GM12865 (cell line): ENCODE measurements at regions not wholly inside any gene's neighbourhood (a gene's known extent, or its start where the extent isn't known, plus 50 kb on each side); places are given as distances from the start of the nearest gene placed in this dataset.

ENCODE experiments used
- DNase-seq: peaks from one replicate; pipeline ENCODE4 v3.0.0; 2010; ENCODE audit warnings: low read depth
- H3K4me3 ChIP-seq: 2 replicates; pipeline ENCODE4 v1.5.1; 2011; ENCODE audit warnings: mild to moderate bottlenecking, low read depth, low read length, control low read depth
- TF ChIP-seq, protein P1 (sequence below): IDR thresholded peaks from 2 replicates; pipeline ENCODE4 v1.5.1; 2011; ENCODE audit warnings: low read length, control low read depth, low read depth, inconsistent platforms; ENCODE audit not compliant: insufficient read depth; ENCODE audit errors: missing control alignments

GRCh38 chr9:80242022-80242421, 670.3 kb downstream of the TLE4 start:
- no peak overlapping the region for H3K4me3 ChIP-seq
- TF ChIP-seq, protein P1, sequence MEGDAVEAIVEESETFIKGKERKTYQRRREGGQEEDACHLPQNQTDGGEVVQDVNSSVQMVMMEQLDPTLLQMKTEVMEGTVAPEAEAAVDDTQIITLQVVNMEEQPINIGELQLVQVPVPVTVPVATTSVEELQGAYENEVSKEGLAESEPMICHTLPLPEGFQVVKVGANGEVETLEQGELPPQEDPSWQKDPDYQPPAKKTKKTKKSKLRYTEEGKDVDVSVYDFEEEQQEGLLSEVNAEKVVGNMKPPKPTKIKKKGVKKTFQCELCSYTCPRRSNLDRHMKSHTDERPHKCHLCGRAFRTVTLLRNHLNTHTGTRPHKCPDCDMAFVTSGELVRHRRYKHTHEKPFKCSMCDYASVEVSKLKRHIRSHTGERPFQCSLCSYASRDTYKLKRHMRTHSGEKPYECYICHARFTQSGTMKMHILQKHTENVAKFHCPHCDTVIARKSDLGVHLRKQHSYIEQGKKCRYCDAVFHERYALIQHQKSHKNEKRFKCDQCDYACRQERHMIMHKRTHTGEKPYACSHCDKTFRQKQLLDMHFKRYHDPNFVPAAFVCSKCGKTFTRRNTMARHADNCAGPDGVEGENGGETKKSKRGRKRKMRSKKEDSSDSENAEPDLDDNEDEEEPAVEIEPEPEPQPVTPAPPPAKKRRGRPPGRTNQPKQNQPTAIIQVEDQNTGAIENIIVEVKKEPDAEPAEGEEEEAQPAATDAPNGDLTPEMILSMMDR: no peak
- DNase-seq: no peak

GRCh38 chr9:80235752-80236151, 664.0 kb downstream of the TLE4 start:
- DNase-seq: no peak
- TF ChIP-seq, protein P1: no peak
- no peak overlapping the region for H3K4me3 ChIP-seq

- TF ChIP-seq, protein P1: no peak
- no peak overlapping the region for H3K4me3 ChIP-seq
- no peak for DNase-seq
Observed at GRCh38 chr9:80233906-80234305, 662.1 kb downstream of the TLE4 start.

- no peak overlapping the region for H3K4me3 ChIP-seq
- DNase-seq: no peak
- TF ChIP-seq, protein P1: no peak
Observed at GRCh38 chr9:80233102-80233843, 661.5 kb downstream of the TLE4 start.

DNA sequence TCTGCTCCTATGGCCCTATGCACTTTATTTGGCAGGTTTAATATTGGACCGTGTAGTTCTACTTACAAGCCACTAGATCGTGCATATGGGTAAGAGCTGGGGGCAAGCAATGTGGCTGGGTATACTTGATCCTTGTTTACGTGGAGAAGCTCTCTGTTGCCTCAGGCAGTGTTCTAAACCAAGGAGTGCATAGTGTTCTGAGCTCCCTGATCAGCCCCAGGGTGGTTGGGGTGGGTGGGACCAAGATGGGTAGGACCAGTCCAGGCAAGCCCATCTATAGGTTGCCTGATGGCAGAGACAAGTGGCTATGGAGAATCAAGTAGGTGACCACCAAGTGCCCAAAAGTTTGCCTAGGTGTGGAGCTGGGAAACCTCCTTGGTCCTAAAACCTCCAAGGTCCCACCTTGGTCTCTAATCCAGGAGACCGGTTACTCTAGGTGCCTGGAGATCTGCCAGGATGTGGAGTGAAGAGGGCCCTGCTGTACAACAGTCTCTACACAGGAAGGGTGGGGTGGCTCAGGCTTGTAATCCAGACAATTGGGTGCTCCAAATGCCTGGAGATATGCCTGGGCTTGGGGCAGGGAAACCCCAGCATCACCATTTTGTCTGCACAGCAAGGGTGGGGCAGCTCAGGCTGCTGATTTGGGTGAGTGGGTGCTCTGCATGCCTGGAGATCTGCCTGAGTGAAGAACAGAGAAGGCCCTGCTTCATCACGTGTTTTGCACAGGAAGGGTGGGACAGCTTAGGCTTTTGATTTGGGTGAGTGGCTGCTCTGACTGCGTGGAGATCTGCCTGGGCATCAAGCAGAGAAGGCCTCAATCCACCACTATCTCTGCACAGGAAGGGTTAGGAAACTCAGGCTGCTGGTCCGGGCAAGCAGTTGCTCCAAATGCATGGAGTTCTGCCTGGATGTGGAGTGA, 659.8 kb downstream of the TLE4 start:
- TF ChIP-seq, protein P1: no peak
- DNase-seq: no peak

GRCh38 chr9:80223897-80224296, 652.1 kb downstream of the TLE4 start:
- no peak for DNase-seq
- no peak overlapping the region for H3K4me3 ChIP-seq
- TF ChIP-seq, protein P1: no peak

More for the DNA sequence above, 659.8 kb downstream of the TLE4 start:
- no peak overlapping the region for H3K4me3 ChIP-seq
